Prostate gland (tissue), 2 donors: ENCODE measurements at regions not wholly inside any gene's neighbourhood (a gene's known extent, or its start where the extent isn't known, plus 50 kb on each side); places are given as distances from the start of the nearest gene placed in this dataset.

ENCODE experiments used
- POLR2A ChIP-seq: fragments of 450-650 bp; IDR thresholded peaks from one replicate; pipeline ENCODE4 v1.6.1; 2016; ENCODE audit warnings: antibody characterized with exemption, mild to moderate bottlenecking
- TF ChIP-seq, protein P1 (sequence below), 4 experiments: fragments of 200-600 bp in 2 of 4; fragments of 450-650 bp in 2 of 4; sonication (generic) in 2 of 4; IDR thresholded peaks; 1 replicate in 3 of 4; 2 replicates in 1 of 4; pipeline ENCODE4 v1.5.1; 2016 to 2019; ENCODE audit warnings: antibody characterized with exemption in 4 of 4, mild to moderate bottlenecking in 2 of 4, moderate library complexity in 2 of 4

DNA sequence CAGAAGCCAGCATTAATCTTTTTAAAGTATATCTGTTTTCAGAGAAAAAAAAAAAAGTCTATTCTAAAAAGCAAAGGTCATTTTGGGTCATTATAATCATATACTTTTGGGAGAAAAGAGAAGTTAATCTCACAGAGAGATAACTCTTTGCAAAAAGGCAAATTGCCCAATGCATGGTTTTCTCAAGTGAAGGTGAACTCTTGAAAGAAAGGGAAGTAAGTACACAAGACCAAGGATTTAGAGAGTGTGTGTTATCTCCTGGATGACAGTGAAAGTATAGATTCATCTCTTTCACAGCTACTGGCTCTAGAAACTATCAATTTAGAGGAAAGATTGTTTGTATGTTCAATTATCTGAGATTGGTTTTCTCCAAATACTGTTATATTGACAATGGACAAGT lies 151.4 kb downstream of the CD8B2 start:
- TF ChIP-seq POLR2A: no peak
- TF ChIP-seq, protein P1, sequence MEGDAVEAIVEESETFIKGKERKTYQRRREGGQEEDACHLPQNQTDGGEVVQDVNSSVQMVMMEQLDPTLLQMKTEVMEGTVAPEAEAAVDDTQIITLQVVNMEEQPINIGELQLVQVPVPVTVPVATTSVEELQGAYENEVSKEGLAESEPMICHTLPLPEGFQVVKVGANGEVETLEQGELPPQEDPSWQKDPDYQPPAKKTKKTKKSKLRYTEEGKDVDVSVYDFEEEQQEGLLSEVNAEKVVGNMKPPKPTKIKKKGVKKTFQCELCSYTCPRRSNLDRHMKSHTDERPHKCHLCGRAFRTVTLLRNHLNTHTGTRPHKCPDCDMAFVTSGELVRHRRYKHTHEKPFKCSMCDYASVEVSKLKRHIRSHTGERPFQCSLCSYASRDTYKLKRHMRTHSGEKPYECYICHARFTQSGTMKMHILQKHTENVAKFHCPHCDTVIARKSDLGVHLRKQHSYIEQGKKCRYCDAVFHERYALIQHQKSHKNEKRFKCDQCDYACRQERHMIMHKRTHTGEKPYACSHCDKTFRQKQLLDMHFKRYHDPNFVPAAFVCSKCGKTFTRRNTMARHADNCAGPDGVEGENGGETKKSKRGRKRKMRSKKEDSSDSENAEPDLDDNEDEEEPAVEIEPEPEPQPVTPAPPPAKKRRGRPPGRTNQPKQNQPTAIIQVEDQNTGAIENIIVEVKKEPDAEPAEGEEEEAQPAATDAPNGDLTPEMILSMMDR (IDR thresholded peaks at IDR 0.05): no peak
